ENCODE measurements at regions not wholly inside any gene's neighbourhood (a gene's known extent, or its start where the extent isn't known, plus 50 kb on each side); places are given as distances from the start of the nearest gene placed in this dataset.

DNA sequence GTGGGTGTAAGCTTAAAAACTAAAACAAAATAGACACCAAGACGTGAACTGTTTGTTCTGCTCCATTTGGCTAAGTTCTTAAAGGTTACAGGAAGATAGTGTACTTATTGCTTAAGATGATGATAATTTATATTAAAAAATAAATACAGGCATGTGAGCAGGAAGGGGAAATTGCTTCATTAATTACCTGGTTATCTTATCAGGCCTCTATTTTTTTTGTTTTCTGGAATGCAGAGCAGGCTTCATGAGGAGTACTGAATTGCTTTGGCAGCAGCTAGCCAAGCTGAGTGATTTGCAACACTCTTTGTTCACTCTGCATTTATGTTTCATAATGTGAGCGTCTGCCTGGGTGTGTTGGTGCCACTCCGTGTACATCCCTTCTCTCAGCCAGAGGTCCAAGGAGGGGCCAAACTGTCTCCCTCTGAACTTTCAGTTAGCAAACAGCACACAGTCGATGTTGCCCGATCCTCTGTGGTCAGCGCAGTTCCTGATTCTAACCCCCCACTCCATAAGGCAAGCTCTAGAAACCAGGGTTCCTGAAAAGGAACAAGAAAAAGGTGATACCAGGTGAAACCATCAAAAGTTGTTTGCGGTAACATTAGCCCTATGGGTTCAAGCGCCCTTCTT lies 348.2 kb downstream of the SPRY1 start:
- DNase-seq (ENCODE audit: low spot score) = no peak

DNA sequence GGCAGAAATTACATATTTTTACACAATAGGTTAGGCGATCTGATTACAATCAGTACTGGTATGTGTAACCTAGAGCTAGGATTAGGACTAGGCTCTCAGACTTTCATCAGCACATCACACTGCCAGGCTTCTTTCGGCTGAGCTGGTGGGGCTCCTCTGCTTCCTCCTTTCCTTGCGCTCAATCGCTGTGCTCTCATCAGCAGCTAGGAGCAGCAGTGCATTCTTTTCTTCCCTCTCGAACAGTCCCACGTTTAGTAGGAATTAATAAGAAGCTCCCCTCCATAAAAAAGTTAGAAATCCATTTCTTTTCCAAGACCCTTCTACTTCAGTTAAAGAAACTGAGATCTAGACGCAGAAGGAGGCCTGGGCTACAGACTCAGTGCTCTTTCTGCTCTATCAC lies 350.4 kb downstream of the SPRY1 start:
- DNase-seq (ENCODE audit: low spot score) = peak; percentile 52

GRCh38 chr4:123748806-123749205 lies 352.2 kb downstream of the SPRY1 start:
- DNase-seq (ENCODE audit: low spot score) = no peak

- DNase-seq (ENCODE audit: low spot score) = no peak
Measured at GRCh38 chr4:123749383-123749782, 352.8 kb downstream of the SPRY1 start.

DNA sequence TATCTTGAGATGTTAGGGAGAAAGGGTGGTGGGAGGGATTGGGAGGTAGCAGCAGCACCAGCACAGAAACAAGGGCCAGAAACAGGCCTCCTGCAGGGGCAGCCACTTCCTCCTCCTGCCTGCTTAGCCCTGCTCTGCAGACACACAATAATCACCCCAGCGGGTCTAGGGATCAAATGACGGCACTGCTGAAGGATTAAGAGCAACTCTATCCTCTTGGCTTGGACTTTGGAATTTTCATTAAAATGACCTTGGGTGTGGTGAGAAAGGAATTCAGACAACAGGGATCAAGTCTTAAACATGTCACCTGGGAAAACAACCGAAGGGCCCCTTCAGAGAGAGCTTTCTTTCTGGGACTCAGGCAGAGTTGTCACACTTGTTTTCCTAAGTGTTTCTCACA lies 353.4 kb downstream of the SPRY1 start:
- no peak for DNase-seq (ENCODE audit: low spot score)

DNA sequence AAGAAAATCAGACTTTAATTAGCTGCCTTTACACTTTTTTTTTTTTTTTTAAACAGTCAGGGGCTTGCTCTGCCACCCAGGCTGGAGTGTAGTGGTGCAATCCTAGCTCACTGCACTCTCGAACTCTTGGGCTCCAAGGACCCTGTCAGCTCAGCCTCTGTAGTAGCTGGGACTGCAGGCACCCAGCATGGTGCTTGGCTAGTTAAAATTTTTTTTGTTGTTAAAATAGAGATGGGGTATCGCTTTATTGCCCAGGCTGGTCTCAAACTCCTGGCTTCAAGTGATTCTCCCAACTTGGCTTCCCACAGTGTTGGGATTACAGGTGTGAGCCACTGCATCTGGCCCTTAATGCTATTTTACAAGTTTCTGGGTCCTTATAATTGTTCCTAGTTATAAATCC lies 359.1 kb downstream of the SPRY1 start:
- DNase-seq (ENCODE audit: low spot score) = no peak

DNA sequence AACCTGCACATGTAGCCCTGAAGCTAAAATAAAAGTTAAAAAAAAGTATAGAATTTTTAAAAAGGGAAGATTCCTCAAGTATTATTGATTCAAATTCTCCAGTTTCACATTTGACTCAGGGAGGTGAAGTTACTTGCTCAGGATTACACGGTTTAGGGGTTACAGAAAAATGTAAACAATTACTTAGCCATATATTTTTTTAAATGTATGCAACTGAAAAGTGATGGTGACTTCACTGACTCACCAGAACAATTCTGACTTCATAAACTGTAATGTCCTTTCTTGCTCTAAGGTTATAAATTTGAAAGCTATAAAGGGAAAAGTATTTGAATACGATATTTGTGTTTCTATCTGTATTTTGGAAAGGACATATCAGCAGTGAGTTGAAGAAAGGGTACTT lies 371.2 kb downstream of the SPRY1 start:
- DNase-seq (ENCODE audit: low spot score) = no peak

- DNase-seq (ENCODE audit: low spot score) = no peak
Measured at GRCh38 chr4:123770884-123771283, 374.3 kb downstream of the SPRY1 start.

DNA sequence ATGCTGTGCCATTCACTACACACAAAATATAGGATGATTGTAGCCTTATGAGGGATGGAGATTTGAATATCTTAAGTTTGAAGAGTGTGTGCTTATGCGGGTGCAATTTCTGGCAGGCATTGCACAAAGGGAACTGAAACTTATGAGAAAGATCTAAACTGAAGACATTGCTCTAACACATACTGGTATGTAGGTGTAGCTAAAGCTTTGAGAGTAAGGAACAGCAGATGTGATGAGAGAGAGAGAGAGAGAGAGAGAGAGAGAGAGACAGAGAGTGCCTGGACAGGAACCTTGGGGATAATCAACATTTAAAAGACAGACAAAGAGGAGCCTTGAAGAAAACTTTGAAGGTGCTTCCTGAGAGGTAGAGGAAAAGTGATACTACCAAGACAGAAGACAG lies 379.7 kb downstream of the SPRY1 start:
- no peak for DNase-seq (ENCODE audit: low spot score)

DNA sequence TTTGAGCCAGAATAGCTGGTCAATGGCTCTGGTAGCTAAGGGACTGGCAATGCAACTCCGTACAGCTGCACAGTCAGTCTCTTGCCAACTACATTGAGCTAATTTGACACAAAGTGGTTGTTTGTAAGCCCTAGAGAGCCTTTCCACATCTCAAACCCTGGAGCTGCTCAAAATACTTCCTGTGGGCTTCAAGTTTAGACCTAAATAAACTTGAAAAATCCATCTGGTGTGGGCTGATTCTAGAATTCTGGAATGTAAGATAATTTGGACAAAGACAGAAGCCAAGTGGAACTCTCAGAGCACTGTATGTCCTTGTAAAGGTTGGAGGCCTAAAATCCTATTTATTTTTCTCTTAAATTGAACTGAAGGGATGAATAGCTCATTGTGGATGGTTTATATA lies 380.8 kb downstream of the SPRY1 start:
- no peak for DNase-seq (ENCODE audit: low spot score)

GRCh38 chr4:123783151-123783790 lies 386.7 kb downstream of the SPRY1 start:
- no peak for DNase-seq (ENCODE audit: low spot score)

GRCh38 chr4:123783921-123784320 lies 387.3 kb downstream of the SPRY1 start:
- no peak for DNase-seq (ENCODE audit: low spot score)

- DNase-seq (ENCODE audit: low spot score) = no peak
Measured at GRCh38 chr4:123784626-123785025, 388.0 kb downstream of the SPRY1 start.

DNA sequence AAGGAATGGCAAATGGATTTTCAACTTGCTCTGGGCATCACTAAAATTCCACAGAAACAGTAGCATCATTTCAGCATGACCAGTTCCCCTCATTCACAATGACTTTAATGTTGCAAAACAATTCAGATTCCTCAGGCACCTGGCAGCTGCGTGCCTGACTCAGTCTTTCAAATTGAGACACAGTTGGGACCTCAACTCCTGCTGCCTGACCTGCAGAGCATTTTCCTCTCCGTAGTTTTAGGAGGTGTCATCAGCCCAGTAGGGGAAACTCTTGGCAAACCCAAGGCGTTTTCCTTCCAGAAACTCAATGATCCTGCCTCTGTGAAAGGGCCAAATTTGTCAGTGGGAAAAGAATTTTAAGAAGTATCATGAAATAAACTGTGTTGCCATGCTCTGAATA lies 388.9 kb downstream of the SPRY1 start:
- peak; percentile 50 for DNase-seq (ENCODE audit: low spot score)

GRCh38 chr4:123786163-123786915 lies 389.7 kb downstream of the SPRY1 start:
- DNase-seq (ENCODE audit: low spot score) = peak; percentile 37

GRCh38 chr4:123786920-123787319 lies 390.3 kb downstream of the SPRY1 start:
- peak; percentile 53 for DNase-seq (ENCODE audit: low spot score)

DNA sequence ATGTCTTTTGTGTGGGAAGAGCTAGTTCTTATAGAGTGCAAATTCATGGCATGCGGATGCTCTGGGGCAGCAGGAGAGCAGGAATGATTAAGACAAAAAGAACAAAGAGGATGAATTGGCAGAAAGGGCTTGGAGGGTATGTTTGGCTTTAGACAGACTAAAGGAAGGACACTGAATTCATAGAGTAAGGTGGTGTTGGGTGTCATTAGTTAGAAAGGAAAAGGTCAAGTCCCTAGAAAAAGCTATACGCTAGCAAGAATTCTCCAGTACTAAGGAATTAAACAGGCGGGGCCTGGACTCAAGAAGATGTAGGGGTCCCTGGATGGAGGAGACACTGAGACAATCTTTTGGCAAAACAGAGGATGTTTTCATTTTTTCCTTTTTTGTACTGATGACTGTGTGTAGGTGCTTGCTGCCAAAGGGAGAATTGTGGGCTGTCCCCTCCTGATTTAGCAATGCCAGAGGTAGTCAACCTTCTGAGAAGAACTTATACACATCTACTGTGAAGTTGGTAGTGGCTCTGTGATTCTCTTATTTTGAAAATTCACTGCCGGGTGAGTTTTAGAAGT lies 391.0 kb downstream of the SPRY1 start:
- DNase-seq (ENCODE audit: low spot score) = no peak

- DNase-seq (ENCODE audit: low spot score) = no peak
Measured at GRCh38 chr4:123788577-123788976, 392.0 kb downstream of the SPRY1 start.

GRCh38 chr4:123790681-123791080 lies 394.1 kb downstream of the SPRY1 start:
- no peak for DNase-seq (ENCODE audit: low spot score)

GRCh38 chr4:123802082-123802645 lies 405.6 kb downstream of the SPRY1 start:
- DNase-seq (ENCODE audit: low spot score) = no peak

DNA sequence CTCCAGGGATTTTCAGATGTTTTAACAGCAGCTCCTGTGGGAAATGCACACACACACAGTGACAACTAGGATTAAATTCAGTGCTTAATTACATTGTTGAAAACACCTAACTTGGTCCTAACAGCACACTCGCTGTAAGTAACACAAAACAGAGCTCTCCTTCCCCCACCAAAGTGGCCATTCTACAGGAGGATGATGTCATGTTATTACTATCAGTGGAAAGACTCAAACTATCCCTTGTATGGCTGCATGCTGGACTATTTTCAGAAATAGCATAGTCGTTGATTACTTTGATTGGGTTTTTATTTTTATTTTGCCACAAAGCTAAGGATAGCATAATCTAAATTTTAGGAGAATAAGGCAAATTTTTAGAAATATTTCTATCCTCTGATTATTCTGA lies 406.3 kb downstream of the SPRY1 start:
- DNase-seq (ENCODE audit: low spot score) = no peak

DNA sequence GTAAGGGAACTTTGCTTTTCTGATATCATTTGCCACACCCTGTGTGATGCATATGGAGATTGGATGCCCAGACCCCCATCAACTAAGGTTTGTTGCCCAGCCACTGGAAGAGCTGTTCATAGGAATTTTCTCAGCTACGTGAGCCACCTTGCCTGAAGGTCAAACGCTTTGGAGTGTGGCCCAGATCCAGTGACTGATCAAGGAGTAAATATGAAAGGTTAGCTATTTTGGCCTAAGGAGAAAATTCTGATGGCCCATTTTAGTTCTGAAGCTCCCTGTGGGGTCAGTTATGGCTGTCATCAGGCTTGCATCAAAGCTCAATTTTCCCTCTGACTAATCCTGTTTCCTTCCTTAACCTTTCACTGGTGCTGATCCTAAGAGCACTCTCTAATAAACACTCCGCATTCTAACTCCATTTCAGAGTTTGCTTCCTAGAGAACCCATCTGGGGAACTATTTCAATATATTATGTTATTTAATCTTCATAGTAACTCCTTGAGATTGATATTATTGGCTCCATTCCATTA lies 407.7 kb downstream of the SPRY1 start:
- DNase-seq (ENCODE audit: low spot score) = no peak

Measured in umbilical cord (tissue), 1 donor.